ENCODE measurements at regions not wholly inside any gene's neighbourhood (a gene's known extent, or its start where the extent isn't known, plus 50 kb on each side); places are given as distances from the start of the nearest gene placed in this dataset.

GRCh38 chr22:46093796-46094195 lies 56.5 kb upstream of the PPARA start:
- H3K9me3 ChIP-seq: no peaks in the 10 kb centered on the region
- no peak for DNase-seq
- peak overlapping the region in 3 of 4 donors; percentile 17 to 59 (median 30) for H3K27ac ChIP-seq
- H3K27me3 ChIP-seq: no peaks in the 10 kb centered on the region
- no peak overlapping the region for H3K4me3 ChIP-seq
- H3K4me1 ChIP-seq: peaks cover 0 to 55% (median 0%) of the 10 kb centered on the region in 4 donors
- no peak for TF ChIP-seq POLR2A (IDR thresholded peaks at IDR 0.05)
- TF ChIP-seq CTCF (IDR thresholded peaks at IDR 0.05): no peak
- peaks cover 0 to 42% (median 0%) of the 10 kb centered on the region in 3 donors for H3K36me3 ChIP-seq

- no peaks in the 10 kb centered on the region for H3K27me3 ChIP-seq
- peaks cover 0 to 50% (median 0%) of the 10 kb centered on the region in 4 donors for H3K4me1 ChIP-seq
- no peak for TF ChIP-seq CTCF (IDR thresholded peaks at IDR 0.05)
- no peak for TF ChIP-seq POLR2A (IDR thresholded peaks at IDR 0.05)
- H3K36me3 ChIP-seq: peaks cover 0 to 44% (median 0%) of the 10 kb centered on the region in 3 donors
- no peak overlapping the region for H3K4me3 ChIP-seq
- H3K9me3 ChIP-seq: no peaks in the 10 kb centered on the region
- H3K27ac ChIP-seq: peak overlapping the region in 2 of 4 donors; percentile 17 to 59
- DNase-seq: no peak
Measured at GRCh38 chr22:46094676-46095075, 55.6 kb upstream of the PPARA start.

GRCh38 chr22:46096051-46096450 lies 54.3 kb upstream of the PPARA start:
- Histone ChIP-seq H3K27me3 (no peaks in the 10 kb centered on the region), H3K27ac (no peak overlapping the region), H3K36me3 (peaks cover 0 to 57% (median 0%) of the 10 kb centered on the region in 3 donors), H3K4me1 (peaks cover 0 to 37% (median 0%) of the 10 kb centered on the region in 4 donors), H3K9me3 (no peaks in the 10 kb centered on the region), H3K4me3 (no peak overlapping the region)
- no peak for DNase-seq
- TF ChIP-seq CTCF (IDR thresholded peaks at IDR 0.05): no peak
- TF ChIP-seq POLR2A (IDR thresholded peaks at IDR 0.05): no peak

- H3K4me1 ChIP-seq: peaks cover 0 to 31% (median 0%) of the 10 kb centered on the region in 4 donors
- peak overlapping the region in 1 of 4 donors; percentile 2 for H3K27ac ChIP-seq
- DNase-seq: no peak
- no peak for TF ChIP-seq POLR2A (IDR thresholded peaks at IDR 0.05)
- TF ChIP-seq CTCF (IDR thresholded peaks at IDR 0.05): no peak
- H3K4me3 ChIP-seq: no peak overlapping the region
- H3K27me3 ChIP-seq: no peaks in the 10 kb centered on the region
- peaks cover 0 to 56% (median 0%) of the 10 kb centered on the region in 3 donors for H3K36me3 ChIP-seq
- H3K9me3 ChIP-seq: no peaks in the 10 kb centered on the region
Measured at GRCh38 chr22:46096706-46097230, 53.6 kb upstream of the PPARA start.

- TF ChIP-seq CTCF (IDR thresholded peaks at IDR 0.05) (no peak), POLR2A (IDR thresholded peaks at IDR 0.05) (no peak)
- Histone ChIP-seq H3K27ac (peak overlapping the region in 2 of 4 donors; percentile 3 to 4), H3K4me1 (peaks cover 0 to 31% (median 0%) of the 10 kb centered on the region in 4 donors), H3K4me3 (no peak overlapping the region), H3K36me3 (peaks cover 0 to 57% (median 0%) of the 10 kb centered on the region in 3 donors), H3K27me3 (no peaks in the 10 kb centered on the region), H3K9me3 (no peaks in the 10 kb centered on the region)
- DNase-seq: no peak
Measured at GRCh38 chr22:46097268-46097900, 52.9 kb upstream of the PPARA start.
